HG02588 (cell line): ENCODE measurements at regions not wholly inside any gene's neighbourhood (a gene's known extent, or its start where the extent isn't known, plus 50 kb on each side); places are given as distances from the start of the nearest gene placed in this dataset.
"Not testable (repeated sequence)": the region's sequence is repeated elsewhere in the genome, so short reads cannot be mapped to it uniquely, and the experiment has no call there.

Source experiments
- ATAC-seq: cut with Tn5 transposase; IDR thresholded peaks from one replicate; pipeline ENCODE4 v1.9.1; 2021; ENCODE audit warnings: mild to moderate bottlenecking, moderate library complexity; ENCODE audit not compliant: unreplicated experiment

DNA sequence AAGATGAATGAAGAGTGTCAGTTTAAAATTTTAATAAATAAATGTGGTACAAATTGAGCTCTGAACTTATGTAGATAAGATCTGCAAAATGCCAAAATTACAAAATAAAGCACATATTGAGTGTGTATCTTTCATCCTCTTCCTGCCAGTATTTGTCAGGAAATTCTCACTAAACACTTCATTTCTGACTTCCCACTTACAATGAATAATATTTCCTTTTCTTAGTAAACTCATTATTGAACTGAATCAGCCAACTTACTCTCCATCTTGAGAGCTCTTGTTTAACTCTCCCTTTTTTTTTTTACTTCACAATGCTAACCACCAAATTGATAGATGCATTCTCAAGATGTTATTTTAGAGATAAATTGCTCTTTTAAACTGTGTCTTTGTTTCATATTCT is 1230.2 kb downstream of the JRKL start:
- ATAC-seq: no peak

DNA sequence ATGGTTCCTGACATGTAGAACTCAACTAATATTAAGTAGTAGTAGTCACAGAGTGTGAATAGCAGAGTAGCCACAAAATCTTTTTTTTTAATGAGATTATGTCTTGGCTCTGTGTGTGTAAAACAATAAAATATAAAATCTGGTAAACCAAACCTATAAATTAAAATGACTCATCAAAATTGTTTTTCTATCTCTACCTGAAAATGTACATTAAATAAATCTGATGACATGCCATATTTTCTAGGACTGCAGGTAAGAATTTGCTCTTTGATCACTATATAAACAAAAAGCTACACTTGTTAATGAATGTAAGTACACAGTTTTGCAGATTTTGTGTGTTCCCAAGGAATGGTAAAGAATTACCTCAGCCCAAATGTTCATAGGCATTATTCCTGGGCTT is 1231.5 kb downstream of the JRKL start:
- ATAC-seq: no peak

DNA sequence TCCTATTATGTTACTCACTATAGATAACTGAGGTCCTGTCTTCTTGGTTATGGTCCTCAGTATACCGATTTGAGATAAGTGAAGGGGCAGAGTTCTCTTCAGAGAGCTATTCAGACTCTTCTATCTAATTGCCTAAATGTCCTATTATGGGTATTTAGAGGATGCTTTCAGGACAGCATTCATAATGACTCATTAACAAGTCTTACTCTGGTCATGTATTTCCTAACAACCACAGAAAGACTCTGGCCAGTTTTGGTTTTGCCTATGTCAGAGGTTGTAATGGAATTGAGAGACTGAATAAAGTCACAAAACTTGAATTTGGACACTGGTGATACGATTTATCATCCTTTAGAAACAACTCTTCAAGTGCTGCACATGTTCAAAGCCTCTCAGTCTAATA is 1233.0 kb downstream of the JRKL start:
- ATAC-seq: no peak

DNA sequence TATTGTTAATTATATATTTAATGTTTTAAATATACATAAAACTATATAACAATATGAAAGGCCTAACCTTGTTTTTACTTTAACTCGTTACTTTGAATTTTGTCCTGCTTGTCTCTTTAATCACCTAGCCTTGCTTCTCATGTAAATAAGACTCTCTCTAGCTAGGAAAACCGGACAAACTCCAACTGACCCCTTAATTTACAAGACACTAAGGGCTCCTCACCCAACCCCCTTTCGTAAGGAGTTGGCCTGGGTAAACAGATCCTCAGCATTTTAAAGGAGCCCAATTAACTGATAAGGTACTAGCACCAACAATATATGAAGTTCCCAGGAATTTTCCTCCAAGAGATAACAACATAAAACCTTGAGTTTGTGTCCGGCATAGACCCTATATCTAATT is 1246.9 kb downstream of the JRKL start:
- ATAC-seq: not testable (repeated sequence)

DNA sequence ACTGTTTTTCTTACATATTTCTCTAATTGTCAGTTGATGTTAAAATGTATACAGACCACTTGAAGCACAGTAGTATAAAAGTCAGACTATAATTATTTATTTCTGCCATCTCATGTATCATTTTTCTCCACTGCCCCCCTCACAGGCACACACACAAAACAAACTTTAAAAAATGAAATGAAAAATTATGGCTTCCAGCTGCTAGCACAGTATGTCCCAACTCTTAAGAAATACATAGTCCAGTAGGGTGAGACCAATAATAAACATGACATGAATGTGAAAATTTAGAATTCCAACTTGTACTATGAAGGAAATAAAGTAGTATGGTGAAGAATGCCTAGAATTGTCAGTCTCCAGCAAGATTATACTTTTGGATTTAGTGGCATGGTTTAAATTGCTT is 1247.9 kb downstream of the JRKL start:
- no peak for ATAC-seq

DNA sequence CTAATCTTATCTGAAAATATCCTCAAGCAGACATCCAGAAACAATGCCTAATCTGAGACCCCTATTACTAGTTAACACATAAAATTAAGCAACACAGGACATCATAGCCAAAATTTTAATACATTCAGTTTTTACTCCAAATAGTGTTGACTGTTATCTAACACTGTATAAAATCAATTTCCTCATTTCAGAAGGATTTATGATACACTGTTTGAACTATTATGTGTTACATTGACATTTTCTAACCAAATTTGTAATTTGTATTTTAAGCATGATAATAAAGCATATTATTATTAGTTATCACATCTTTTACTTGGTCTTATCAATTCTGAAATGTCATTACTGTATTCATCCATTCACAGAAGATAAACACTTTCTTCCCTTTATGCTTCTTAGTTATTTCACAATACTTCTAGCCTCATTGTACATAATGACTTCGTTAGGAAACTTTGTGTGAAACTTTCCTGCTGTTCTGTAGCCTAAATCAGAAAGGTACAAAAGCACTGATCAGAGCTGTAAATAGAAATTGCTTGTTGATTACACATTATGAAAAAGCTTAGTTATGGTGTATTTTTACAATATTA is 1248.9 kb downstream of the JRKL start:
- ATAC-seq: no peak

DNA sequence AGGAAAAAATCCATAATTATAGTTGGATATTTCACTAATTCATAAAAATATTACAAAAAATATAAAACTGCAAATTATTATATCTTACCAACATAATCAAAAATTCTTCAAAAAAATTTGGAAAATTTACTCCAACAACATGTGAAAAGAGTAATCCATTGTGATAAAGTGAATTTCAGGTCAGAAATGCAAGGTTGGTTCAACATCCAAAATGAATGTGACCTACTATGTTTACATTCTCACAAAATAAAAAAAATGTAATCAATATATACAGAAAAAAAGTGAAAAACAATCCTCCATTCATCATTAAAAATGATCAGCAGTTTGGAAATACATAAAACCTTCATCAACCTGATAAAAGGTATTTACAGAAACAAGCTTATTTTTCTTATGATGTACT is 1252.2 kb downstream of the JRKL start:
- no peak for ATAC-seq

DNA sequence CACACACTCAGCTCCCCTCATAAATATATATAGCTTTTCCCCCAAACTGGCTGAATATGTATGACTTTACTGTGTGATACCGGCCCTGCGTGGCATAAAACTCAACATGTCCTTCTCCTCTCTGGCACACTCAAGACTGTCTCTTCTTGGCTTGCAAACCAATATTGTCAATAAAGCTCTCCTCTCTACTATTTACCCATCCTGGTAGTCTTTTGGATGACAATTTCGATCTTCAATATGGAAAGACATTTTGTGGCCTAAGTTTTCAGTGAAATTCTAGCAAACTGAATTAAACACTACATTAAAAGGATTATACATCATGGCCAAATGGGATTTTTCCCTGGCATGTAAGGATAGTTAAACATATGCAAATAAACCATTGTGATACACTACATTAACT is 1255.9 kb downstream of the JRKL start:
- no peak for ATAC-seq

DNA sequence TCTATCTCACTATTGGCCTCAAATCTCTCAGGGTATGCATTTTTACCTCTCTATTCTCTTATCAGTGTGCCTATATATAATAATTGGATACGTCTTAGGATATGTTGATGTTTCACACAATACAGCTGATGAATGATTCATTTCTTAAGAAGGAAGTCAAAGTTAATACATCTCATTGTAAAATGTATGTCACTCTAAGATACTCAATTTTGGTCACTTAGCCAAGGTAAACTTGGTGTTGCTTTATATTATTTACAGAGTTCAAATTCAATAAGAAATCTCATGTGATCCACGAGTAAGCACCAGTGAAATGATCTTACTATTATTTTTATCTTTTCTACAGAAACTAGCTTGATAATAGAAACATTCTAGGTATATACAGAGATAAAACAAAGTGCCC is 1266.5 kb downstream of the JRKL start:
- ATAC-seq: no peak

DNA sequence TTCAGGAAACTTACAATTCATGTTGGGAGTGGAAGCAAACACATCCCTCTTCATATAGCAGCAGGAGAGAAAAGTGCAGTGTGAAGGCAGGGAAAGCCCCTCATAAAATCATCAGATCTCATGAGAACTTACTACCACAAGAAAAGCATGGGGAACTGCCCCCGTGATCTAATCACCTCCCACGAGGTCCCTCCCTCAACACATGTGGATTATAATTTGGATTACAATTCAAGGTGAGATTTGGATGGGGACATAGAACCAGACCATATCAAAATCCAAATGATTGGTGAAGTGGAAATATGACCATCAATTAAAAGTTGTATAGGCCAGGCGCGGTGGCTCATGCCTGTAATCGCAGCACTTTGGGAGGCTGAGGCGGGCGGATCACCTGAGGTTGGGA is 1268.0 kb downstream of the JRKL start:
- no peak for ATAC-seq

DNA sequence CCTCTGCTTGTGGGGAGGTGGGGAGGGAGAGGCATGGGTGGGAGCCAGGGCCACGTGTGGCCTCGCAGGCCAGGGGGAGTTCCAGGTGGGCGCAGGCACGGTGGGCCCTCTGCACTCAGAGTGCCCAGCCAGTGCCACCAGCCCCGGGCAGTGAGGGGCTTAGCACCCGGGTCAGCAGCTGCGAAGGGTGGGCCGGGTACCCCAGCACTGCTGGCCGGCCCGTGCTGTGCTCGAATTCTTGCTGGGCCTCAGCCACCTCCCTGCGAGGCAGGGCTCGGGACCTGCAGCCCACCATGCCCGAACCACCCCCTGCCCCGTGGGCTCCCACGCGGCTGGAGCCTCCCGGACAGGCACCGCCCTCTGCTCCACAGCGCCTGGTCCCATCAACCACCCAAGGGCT is 1277.2 kb downstream of the JRKL start:
- no peak for ATAC-seq

DNA sequence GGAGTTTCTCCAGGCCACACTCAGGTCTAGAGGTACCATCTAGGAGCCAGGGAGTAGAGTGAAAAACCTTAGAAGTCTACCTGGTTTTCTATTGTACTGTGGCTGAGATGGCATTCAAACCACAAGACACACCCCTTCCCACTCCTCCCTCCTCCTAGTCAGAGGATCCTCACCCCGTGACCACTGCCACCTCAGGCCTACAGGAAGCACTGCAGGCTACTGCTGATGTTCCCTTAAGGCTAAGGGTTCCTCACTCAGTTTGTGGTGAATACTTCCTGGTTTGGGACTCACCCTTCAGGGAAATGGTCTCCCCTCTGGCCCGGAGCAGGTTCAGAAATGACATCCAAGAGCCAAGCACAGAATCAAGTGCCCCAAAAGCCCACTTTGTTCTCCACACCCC is 1293.9 kb downstream of the JRKL start:
- no peak for ATAC-seq

DNA sequence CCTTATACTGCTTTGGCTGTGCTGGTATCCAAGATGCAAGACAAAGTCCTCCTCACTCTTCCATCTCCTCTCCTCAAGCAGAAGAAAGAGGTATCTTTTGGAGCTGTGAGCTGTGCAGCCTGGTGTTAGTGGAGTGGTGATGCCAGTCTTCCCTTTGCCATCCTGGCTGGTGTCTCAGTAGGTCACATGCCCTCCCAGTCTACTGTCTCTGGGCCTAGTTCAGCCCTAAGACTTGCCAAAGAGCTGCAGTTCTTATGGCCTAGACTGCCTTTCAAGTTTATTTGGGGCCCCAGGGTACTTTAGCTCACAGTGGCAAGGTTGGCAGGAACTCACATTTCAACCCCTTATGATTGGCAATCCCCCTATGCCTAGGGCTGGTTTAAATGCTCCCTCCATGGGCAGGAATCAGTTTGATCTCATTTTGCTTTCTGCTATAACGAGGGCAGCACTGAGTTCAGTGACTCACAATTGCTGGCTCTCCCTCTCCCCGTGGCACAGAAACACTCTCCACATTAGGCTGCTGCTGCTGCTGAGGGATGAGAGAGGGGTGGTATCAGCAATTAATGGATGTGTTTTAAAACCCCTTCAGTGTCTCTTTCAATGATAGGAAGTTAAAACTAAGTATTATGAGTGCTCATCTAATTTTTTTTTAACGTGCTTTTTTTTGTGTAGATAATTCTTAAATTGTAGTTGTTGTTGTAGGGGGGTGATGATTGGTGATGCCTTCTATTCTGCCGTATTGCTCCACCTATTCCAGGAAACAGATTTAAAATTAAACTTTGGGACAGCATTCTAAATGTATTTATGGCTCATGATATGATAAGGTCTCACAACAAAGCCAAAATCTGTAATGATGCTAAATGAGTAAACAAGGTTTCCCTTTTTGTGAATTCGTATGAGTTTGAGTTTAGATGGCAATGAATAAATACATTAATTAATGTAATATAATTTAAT is 1295.0 kb downstream of the JRKL start:
- ATAC-seq: no peak

DNA sequence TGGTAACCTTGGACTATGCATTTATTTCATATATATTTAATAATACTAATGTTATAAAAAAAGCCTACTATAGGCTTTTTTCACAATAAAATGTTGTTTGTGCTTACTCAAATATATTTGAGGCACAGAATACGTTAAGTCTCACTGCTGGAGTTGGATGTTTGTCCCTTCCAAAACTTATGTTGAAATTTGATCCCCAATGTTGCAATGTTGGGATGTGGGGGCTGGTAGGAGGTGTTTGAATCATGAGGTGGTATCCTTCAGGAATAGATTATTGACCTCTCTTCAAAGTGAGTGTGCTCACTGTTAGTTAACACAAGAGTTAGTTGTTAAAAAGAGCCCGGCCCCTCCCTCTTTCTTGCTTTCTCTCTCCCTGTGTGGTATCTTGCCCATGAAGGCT is 1295.9 kb downstream of the JRKL start:
- ATAC-seq: no peak

DNA sequence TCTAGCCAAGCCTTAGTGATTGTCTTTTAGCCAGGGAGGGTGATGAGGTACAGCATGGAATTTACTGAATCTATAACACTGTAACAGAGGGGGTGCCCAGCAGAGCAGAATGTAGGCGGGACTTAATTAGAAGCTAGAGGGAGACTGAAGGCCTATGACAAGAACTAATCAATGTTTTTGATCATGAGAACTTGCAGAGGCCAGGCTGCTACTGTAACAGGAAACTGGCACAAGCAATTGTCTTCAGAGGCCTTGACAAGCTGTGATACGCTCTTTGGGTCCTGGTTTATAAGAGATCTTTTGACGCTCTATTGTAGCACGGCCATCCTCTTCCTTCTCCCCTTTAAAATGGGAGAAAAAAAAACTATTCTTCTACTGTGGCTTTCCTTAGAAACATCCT is 1297.3 kb downstream of the JRKL start:
- no peak for ATAC-seq

DNA sequence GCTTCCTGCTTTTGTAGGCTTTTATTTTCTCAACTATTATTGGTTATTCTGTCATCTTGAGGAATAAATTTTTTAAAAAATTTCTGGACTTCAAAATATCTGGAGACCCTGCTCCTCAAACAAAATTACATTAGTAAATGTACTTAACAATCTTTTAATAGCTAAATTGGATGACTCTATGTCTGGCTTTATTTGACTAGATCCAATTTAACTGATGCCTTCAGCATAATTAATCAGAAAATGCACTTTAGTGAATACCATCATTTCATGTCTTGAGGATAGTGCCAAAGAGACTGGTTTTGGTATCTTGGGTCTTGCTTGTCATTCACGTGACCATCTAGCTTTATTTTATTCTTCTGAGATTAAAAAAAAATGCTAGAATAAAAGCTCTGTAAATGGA is 1301.2 kb downstream of the JRKL start:
- no peak for ATAC-seq

DNA sequence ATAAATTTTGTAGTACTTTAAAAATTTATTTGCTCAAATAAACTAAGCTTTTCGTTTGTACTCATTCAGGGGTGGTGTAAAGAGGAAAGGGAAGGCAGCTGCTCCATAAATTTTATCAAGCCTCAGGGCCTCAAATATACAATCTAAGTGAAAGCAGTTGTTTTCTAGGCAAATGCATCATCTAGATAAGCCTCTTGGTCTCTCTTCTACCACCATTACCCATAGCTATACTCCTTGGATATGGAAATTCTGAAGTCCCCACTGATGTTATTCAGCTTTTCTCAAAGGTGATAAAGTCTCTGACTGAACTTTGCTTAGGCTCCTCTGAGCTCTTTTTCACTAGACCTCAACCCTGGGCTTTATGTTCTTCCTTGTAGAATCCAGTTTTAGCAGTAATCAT is 1313.1 kb downstream of the JRKL start:
- no peak for ATAC-seq

DNA sequence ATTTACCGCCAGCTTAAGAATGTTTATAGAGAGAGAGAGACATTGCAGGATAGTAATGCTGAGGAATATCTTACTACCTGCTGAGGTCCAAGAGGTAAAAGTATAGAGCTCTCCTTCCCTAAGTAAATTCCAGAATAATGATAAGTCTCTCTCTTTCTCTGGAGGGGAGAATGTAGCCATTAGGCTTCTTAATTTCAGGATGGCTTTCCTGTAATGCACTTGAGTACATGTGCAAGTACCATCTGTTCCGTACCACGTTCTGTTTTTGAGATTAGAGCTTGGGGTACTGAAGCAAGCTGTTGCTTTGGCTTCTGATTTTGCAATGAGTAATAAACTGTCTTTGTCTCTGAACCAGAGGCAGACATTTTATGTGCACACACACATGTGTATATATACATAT is 1314.0 kb downstream of the JRKL start:
- no peak for ATAC-seq

DNA sequence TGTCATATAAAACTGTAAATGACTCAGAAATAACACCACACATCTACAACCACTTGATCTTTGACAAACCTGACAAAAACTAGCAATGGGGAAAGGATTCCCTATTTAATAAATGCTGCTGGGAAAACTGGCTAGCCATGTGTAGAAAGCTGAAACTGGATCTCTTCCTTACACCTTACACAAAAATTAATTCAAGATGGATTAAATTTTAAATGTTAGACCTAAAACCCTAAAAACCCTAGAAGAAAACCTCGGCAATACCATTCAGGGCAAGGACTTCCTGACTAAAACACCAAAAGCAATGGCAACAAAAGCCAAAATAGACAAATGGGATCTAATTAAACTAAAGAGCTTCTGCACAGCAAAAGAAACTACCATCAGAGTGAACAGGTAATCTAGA is 1315.3 kb upstream of the CNTN5 start:
- not testable (repeated sequence) for ATAC-seq

DNA sequence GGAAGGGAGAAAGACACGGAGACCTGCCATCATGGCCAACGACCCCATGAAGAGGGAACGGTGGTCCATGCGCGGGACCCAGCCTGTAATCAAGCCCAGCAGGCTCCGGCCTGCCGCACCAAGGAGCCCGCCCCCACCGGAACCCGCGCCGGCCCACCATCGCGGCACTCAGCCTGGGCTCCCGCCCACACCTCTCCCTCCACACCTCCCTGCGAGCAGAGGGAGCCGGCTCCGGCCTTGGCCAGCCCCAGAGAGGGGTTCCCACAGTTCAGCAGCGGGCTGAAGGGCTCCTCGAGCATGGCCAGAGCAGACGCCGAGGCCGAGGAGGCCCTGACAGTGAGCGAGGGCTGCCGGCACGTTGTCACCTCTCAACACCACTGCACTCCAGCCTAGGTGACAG is 1302.8 kb upstream of the CNTN5 start:
- ATAC-seq: no peak

DNA sequence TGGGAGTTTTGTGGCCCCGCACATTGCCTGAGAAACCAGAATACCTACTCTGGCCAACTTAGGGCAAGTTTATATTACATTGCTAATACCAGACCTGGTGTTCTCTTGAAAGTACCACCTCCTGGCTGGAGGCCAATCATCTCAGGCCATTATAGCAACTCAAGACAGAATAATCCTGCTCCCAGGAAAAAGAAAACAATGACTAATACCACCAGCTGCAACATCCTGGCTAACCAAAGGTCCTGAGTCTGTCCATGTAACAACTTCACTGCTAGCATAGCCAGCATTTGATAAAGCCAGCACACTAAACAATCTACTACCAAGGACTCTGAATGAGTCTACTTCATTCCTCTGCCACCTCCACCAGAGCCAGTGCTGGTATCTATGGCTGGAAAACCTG is 1298.7 kb upstream of the CNTN5 start:
- no peak for ATAC-seq

DNA sequence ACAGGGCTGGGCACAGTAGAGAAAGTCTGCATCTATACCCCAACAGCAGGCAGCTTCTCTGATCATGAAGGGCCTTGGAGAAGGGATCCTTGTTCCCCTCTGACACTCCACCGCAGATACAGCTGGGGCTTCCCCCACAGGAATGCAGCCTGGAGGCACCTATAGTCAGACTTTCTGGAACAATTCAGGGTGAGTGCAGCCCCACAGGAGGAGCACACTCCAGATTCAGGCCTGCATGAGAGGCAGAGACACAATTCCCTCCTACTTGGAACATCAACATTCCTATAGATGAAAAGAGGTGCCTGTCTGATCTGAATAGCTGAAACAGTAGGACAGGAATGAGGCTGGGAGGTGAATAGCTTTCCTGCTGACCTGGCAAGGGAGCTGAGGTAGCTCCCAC is 1298.0 kb upstream of the CNTN5 start:
- no peak for ATAC-seq
